GM21717 (cell line): ENCODE measurements at regions not wholly inside any gene's neighbourhood (a gene's known extent, or its start where the extent isn't known, plus 50 kb on each side); places are given as distances from the start of the nearest gene placed in this dataset.

Experiments used
- ATAC-seq: cut with Tn5 transposase; IDR thresholded peaks from one replicate; pipeline ENCODE4 v1.9.1; 2021; ENCODE audit warnings: mild to moderate bottlenecking, moderate library complexity; ENCODE audit not compliant: unreplicated experiment

- no peak for ATAC-seq
These were observed 236.8 kb downstream of the ACTL7B start for GRCh38 chr9:108618906-108619550.

- ATAC-seq = no peak
These were observed 238.1 kb downstream of the ACTL7B start for GRCh38 chr9:108617676-108618075.

- ATAC-seq = no peak
These were observed 240.6 kb downstream of the ACTL7B start for GRCh38 chr9:108615152-108615551.

- no peak for ATAC-seq
These were observed 243.3 kb downstream of the ACTL7B start for GRCh38 chr9:108612513-108612912.

- no peak for ATAC-seq
These were observed 245.9 kb downstream of the ACTL7B start for GRCh38 chr9:108609897-108610253.

GRCh38 chr9:108609227-108609896, 246.4 kb downstream of the ACTL7B start:
- no peak for ATAC-seq

- ATAC-seq = no peak
These were observed 248.2 kb downstream of the ACTL7B start for GRCh38 chr9:108607607-108608006.

- ATAC-seq = no peak
These were observed 249.4 kb downstream of the ACTL7B start for GRCh38 chr9:108606401-108606800.

- no peak for ATAC-seq
These were observed 252.6 kb downstream of the ACTL7B start for GRCh38 chr9:108603141-108603540.

- no peak for ATAC-seq
These were observed 254.9 kb downstream of the ACTL7B start for GRCh38 chr9:108600896-108601295.

- no peak for ATAC-seq
These were observed 256.2 kb downstream of the ACTL7B start for GRCh38 chr9:108599571-108599970.

- ATAC-seq = no peak
These were observed 264.7 kb downstream of the ACTL7B start for GRCh38 chr9:108591121-108591520.

- no peak for ATAC-seq
These were observed 267.5 kb downstream of the ACTL7B start for GRCh38 chr9:108588246-108588645.

- ATAC-seq = no peak
These were observed 269.2 kb downstream of the ACTL7B start for GRCh38 chr9:108586471-108587139.

- ATAC-seq = no peak
These were observed 270.9 kb downstream of the ACTL7B start for GRCh38 chr9:108584860-108585259.

- no peak for ATAC-seq
These were observed 273.1 kb downstream of the ACTL7B start for GRCh38 chr9:108582726-108583125.

GRCh38 chr9:108579757-108580439, 275.9 kb downstream of the ACTL7B start:
- no peak for ATAC-seq

- no peak for ATAC-seq
These were observed 280.5 kb downstream of the ACTL7B start for GRCh38 chr9:108575276-108575675.

GRCh38 chr9:108569624-108570023, 286.2 kb downstream of the ACTL7B start:
- no peak for ATAC-seq

- no peak for ATAC-seq
These were observed 287.7 kb downstream of the ACTL7B start for GRCh38 chr9:108568093-108568492.

GRCh38 chr9:108567571-108567970, 288.2 kb downstream of the ACTL7B start:
- no peak for ATAC-seq
